ENCODE measurements at regions not wholly inside any gene's neighbourhood (a gene's known extent, or its start where the extent isn't known, plus 50 kb on each side); places are given as distances from the start of the nearest gene placed in this dataset.

DNA sequence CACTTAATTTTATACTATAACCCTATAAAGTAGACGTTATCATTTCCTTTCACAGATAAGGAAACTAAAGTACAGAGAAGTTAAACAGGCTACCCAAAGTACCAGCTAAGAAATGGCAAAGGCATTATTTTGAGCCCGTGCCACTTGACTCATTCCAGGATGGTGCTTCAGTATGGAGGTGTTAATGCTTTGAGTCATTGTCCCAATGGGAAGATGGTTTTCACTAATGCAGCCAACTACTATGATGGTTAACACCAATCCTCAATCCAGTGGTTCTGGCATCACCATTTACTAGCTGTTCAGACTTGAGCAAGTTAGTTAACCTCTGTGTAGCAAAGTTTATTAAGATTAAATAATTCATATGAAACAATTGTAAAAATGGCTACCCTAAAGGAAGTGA is 123.1 kb upstream of the SLC5A12 start:
- Histone ChIP-seq H3K27me3 (ENCODE audit: control insufficient read depth in 3 of 3, insufficient read depth in 3 of 3, low read length in 3 of 3) (no peaks in the 10 kb centered on the region), H3K4me1 (ENCODE audit: control insufficient read depth in 3 of 3, insufficient read depth in 2 of 3, low read depth in 1 of 3, low read length in 2 of 3) (no peaks in the 10 kb centered on the region), H3K27ac (ENCODE audit: low read depth in 1 of 3, low read length in 2 of 3) (no peak overlapping the region), H3K36me3 (ENCODE audit: control insufficient read depth in 3 of 3, insufficient read depth in 2 of 3, low read depth in 1 of 3, low read length in 3 of 3) (no peaks in the 10 kb centered on the region), H3K9me3 (ENCODE audit: control insufficient read depth in 2 of 2, insufficient read depth in 1 of 2, low read depth in 1 of 2, low read length in 1 of 2) (no peaks in the 10 kb centered on the region), H3K4me3 (ENCODE audit: low read depth in 1 of 3, low read length in 3 of 3) (no peak overlapping the region)
- FAIRE-seq (no peak), DNase-seq (no peak)
- 51 to 79% (median 52%) methylated on average over 2 of the region's 2 CpGs for WGBS, 3 donors

DNA sequence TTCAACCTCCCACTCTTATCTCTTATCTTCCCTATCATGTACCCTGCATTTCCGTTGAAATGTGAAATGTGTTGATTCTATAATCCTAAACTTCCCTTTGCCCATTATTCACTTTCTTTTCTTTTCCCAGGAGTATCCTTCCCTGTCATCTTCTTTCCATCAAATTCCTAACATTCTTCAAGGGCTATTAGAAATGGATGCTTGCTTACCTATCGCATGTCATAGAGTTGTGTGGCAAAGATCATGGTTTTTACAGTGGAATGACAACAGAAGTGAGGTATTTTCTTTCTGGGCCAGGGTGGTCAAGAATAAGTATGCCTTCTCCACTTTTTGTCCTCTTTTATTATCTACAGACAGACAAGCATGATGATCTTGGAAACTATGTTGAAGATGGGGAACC is 124.4 kb upstream of the SLC5A12 start:
- DNase-seq (no peak), FAIRE-seq (no peak)
- no peak overlapping the region for H3K4me3 ChIP-seq (ENCODE audit: low read depth in 1 of 3, low read length in 3 of 3)
- H3K27me3 ChIP-seq (ENCODE audit: control insufficient read depth in 3 of 3, insufficient read depth in 3 of 3, low read length in 3 of 3): no peaks in the 10 kb centered on the region
- WGBS, 3 donors: 35 to 53% (median 50%) methylated on average over 2 of the region's 2 CpGs
- no peaks in the 10 kb centered on the region for H3K4me1 ChIP-seq (ENCODE audit: control insufficient read depth in 3 of 3, insufficient read depth in 2 of 3, low read depth in 1 of 3, low read length in 2 of 3)
- no peaks in the 10 kb centered on the region for H3K9me3 ChIP-seq (ENCODE audit: control insufficient read depth in 2 of 2, insufficient read depth in 1 of 2, low read depth in 1 of 2, low read length in 1 of 2)
- no peaks in the 10 kb centered on the region for H3K36me3 ChIP-seq (ENCODE audit: control insufficient read depth in 3 of 3, insufficient read depth in 2 of 3, low read depth in 1 of 3, low read length in 3 of 3)
- no peak overlapping the region for H3K27ac ChIP-seq (ENCODE audit: low read depth in 1 of 3, low read length in 2 of 3)

DNA sequence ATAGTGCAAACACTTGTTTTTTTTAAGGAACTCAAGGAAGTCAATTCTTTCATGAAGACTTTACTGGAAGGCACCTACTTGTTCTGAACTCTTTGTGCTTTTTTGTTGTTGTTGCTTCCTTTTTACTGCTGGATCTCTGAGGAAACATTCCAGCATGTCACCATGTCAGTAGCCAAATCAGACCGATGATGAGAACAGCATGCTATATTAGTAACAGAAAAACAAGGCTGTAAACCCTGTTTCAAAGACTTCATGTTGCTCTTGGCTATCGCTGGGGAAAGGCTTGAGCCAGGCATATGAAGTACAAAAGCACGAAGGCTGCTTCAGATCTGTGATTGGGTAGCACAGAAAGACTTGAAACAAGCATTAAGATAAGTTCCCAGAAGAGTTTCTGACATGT is 125.6 kb upstream of the SLC5A12 start:
- DNase-seq (no peak), FAIRE-seq (no peak)
- no peaks in the 10 kb centered on the region for H3K4me1 ChIP-seq (ENCODE audit: control insufficient read depth in 3 of 3, insufficient read depth in 2 of 3, low read depth in 1 of 3, low read length in 2 of 3)
- H3K27ac ChIP-seq (ENCODE audit: low read depth in 1 of 3, low read length in 2 of 3): no peak overlapping the region
- WGBS, 3 donors: 64 to 72% (median 71%) methylated on average over 3 of the region's 3 CpGs
- no peaks in the 10 kb centered on the region for H3K9me3 ChIP-seq (ENCODE audit: control insufficient read depth in 2 of 2, insufficient read depth in 1 of 2, low read depth in 1 of 2, low read length in 1 of 2)
- H3K4me3 ChIP-seq (ENCODE audit: low read depth in 1 of 3, low read length in 3 of 3): no peak overlapping the region
- no peaks in the 10 kb centered on the region for H3K27me3 ChIP-seq (ENCODE audit: control insufficient read depth in 3 of 3, insufficient read depth in 3 of 3, low read length in 3 of 3)
- no peaks in the 10 kb centered on the region for H3K36me3 ChIP-seq (ENCODE audit: control insufficient read depth in 3 of 3, insufficient read depth in 2 of 3, low read depth in 1 of 3, low read length in 3 of 3)

DNA sequence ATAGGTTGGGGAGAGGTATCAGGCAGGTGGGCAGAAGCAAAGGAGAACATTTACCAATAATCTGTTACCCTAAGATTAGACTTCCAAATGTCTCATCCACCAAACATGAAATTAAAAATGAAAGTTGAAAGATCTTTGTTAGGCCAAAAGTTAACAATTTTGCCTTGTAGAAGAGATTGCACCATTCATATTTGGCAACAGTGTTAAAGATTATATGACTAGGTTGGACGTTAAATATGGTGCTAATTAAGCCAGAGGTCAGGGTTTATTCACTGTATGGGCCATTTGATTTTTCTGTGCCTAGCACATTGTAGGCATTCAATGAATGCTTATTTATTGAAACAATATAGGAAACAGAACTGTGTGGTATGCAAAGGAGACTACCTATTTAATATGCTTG is 126.1 kb upstream of the SLC5A12 start:
- Histone ChIP-seq H3K4me1 (ENCODE audit: control insufficient read depth in 3 of 3, insufficient read depth in 2 of 3, low read depth in 1 of 3, low read length in 2 of 3) (no peaks in the 10 kb centered on the region), H3K36me3 (ENCODE audit: control insufficient read depth in 3 of 3, insufficient read depth in 2 of 3, low read depth in 1 of 3, low read length in 3 of 3) (no peaks in the 10 kb centered on the region), H3K27ac (ENCODE audit: low read depth in 1 of 3, low read length in 2 of 3) (no peak overlapping the region), H3K27me3 (ENCODE audit: control insufficient read depth in 3 of 3, insufficient read depth in 3 of 3, low read length in 3 of 3) (no peaks in the 10 kb centered on the region), H3K4me3 (ENCODE audit: low read depth in 1 of 3, low read length in 3 of 3) (no peak overlapping the region), H3K9me3 (ENCODE audit: control insufficient read depth in 2 of 2, insufficient read depth in 1 of 2, low read depth in 1 of 2, low read length in 1 of 2) (no peaks in the 10 kb centered on the region)
- no peak for FAIRE-seq
- no peak for DNase-seq
- WGBS, 3 donors: 10 to 40% (median 15%) methylated on average over 1 of the region's 1 CpG

DNA sequence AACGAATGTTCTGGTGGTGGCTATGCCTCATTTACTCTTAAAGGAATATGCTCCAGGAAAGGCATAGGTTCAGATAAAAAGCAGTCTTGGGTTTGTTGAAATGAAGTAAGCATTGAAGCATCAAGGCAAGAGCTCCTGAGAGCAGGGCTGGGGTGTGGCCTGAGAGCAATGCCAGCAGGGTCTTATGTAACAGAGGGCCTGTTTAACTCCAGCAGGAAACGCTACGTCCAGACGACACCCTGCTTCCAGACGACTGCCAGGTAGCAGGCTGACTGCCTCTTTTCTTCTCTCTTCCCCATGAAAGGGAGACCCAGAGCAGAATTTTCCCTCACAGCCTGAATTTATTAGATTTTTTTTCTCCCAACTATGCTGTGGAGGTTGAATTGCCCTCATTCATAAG is 127.2 kb upstream of the SLC5A12 start:
- Histone ChIP-seq H3K27ac (ENCODE audit: low read depth in 1 of 3, low read length in 2 of 3) (no peak overlapping the region), H3K4me3 (ENCODE audit: low read depth in 1 of 3, low read length in 3 of 3) (no peak overlapping the region), H3K36me3 (ENCODE audit: control insufficient read depth in 3 of 3, insufficient read depth in 2 of 3, low read depth in 1 of 3, low read length in 3 of 3) (no peaks in the 10 kb centered on the region), H3K4me1 (ENCODE audit: control insufficient read depth in 3 of 3, insufficient read depth in 2 of 3, low read depth in 1 of 3, low read length in 2 of 3) (no peaks in the 10 kb centered on the region), H3K27me3 (ENCODE audit: control insufficient read depth in 3 of 3, insufficient read depth in 3 of 3, low read length in 3 of 3) (no peaks in the 10 kb centered on the region), H3K9me3 (ENCODE audit: control insufficient read depth in 2 of 2, insufficient read depth in 1 of 2, low read depth in 1 of 2, low read length in 1 of 2) (no peaks in the 10 kb centered on the region)
- DNase-seq: no peak
- WGBS, 3 donors: 28 to 50% (median 37%) methylated on average over 5 of the region's 5 CpGs
- no peak for FAIRE-seq

DNA sequence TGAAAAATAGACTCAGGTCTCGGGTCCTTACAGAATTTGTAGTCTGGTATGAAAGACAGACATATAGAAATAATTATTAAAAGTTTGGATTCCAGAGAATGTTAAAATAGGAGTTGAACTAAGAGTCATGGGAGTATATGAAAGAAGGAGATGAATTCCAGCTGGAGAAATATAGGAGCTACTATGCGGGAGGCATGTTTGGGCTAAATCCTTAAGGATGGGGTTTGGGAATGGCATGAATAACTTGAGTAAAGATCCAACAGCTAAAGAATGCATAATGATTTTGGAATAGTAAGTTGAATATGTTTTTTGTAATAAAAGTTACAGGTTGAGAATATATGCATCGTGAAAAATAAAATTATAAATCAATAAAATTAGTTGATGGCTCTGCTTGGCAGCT is 129.4 kb upstream of the SLC5A12 start:
- Histone ChIP-seq H3K36me3 (ENCODE audit: control insufficient read depth in 3 of 3, insufficient read depth in 2 of 3, low read depth in 1 of 3, low read length in 3 of 3) (no peaks in the 10 kb centered on the region), H3K27me3 (ENCODE audit: control insufficient read depth in 3 of 3, insufficient read depth in 3 of 3, low read length in 3 of 3) (no peaks in the 10 kb centered on the region), H3K9me3 (ENCODE audit: control insufficient read depth in 2 of 2, insufficient read depth in 1 of 2, low read depth in 1 of 2, low read length in 1 of 2) (no peaks in the 10 kb centered on the region), H3K27ac (ENCODE audit: low read depth in 1 of 3, low read length in 2 of 3) (no peak overlapping the region), H3K4me3 (ENCODE audit: low read depth in 1 of 3, low read length in 3 of 3) (no peak overlapping the region), H3K4me1 (ENCODE audit: control insufficient read depth in 3 of 3, insufficient read depth in 2 of 3, low read depth in 1 of 3, low read length in 2 of 3) (no peaks in the 10 kb centered on the region)
- no peak for DNase-seq
- FAIRE-seq: no peak
- 78 to 87% (median 84%) methylated on average over 3 of the region's 3 CpGs for WGBS, 3 donors

DNA sequence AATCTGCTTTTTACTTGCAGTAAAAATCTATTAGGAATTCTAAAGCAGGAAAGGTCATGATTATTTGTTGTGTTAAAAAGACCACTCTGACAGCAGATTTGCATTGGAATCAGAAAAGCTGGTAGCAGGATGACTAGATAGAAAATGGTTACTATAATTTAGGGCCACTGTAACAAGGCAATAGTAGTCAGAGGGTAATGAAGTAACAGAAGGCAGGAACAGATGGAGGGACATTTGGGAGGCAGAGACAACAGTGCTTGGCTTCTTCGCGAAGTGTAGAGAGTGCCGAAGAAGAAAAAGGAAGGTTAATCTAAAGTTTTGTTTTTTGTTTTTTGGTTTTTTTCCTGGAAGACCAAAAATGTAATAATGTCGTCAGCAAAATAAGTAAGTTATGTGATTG is 129.8 kb upstream of the SLC5A12 start:
- FAIRE-seq (no peak), DNase-seq (no peak)
- Histone ChIP-seq H3K9me3 (ENCODE audit: control insufficient read depth in 2 of 2, insufficient read depth in 1 of 2, low read depth in 1 of 2, low read length in 1 of 2) (no peaks in the 10 kb centered on the region), H3K4me1 (ENCODE audit: control insufficient read depth in 3 of 3, insufficient read depth in 2 of 3, low read depth in 1 of 3, low read length in 2 of 3) (no peaks in the 10 kb centered on the region), H3K27ac (ENCODE audit: low read depth in 1 of 3, low read length in 2 of 3) (no peak overlapping the region), H3K36me3 (ENCODE audit: control insufficient read depth in 3 of 3, insufficient read depth in 2 of 3, low read depth in 1 of 3, low read length in 3 of 3) (no peaks in the 10 kb centered on the region), H3K27me3 (ENCODE audit: control insufficient read depth in 3 of 3, insufficient read depth in 3 of 3, low read length in 3 of 3) (no peaks in the 10 kb centered on the region), H3K4me3 (ENCODE audit: low read depth in 1 of 3, low read length in 3 of 3) (no peak overlapping the region)
- 95 to 96% (median 96%) methylated on average over 4 of the region's 4 CpGs for WGBS, 3 donors

DNA sequence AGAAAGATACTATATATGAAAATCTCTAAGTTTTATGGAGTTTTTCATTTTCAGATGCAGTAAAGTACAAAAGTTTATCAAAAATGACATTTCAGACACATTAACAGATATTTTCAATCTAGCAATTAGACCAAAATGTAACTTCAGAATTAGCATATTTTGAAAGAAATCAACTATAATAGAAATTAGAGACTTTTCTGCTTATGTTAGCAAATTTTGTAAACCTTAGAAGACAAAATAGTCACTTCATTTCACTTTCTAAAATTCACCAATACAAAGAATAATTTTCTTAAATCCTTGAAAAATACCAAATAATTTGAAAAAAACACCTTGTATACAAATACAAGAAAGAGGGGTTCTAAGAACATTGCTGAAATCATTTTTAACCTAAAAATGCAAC is 135.8 kb upstream of the FIBIN start:
- DNase-seq: no peak
- Histone ChIP-seq H3K36me3 (ENCODE audit: control insufficient read depth in 3 of 3, insufficient read depth in 2 of 3, low read depth in 1 of 3, low read length in 3 of 3) (no peaks in the 10 kb centered on the region), H3K4me3 (ENCODE audit: low read depth in 1 of 3, low read length in 3 of 3) (no peak overlapping the region), H3K27me3 (ENCODE audit: control insufficient read depth in 3 of 3, insufficient read depth in 3 of 3, low read length in 3 of 3) (no peaks in the 10 kb centered on the region), H3K27ac (ENCODE audit: low read depth in 1 of 3, low read length in 2 of 3) (no peak overlapping the region), H3K9me3 (ENCODE audit: control insufficient read depth in 2 of 2, insufficient read depth in 1 of 2, low read depth in 1 of 2, low read length in 1 of 2) (no peaks in the 10 kb centered on the region), H3K4me1 (ENCODE audit: control insufficient read depth in 3 of 3, insufficient read depth in 2 of 3, low read depth in 1 of 3, low read length in 2 of 3) (no peaks in the 10 kb centered on the region)
- FAIRE-seq: no peak

DNA sequence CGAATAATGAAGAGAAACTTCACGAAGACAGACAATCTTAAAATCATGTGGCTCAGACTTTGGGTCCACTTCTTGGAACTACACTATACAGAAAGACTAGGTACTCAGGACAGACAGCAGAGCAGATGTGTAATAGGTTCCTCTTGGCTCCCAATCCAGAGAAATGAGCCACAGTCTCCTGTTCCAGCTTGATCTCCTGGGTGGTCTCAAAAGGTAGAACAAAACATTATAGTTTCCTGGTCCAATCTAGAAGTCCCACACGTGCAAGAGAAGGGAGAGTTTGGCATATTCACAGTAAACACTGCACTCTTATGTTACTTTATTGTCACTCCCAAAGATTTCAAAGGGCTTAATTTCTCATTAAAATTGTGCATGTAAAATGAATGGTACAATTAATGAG is 134.5 kb upstream of the FIBIN start:
- H3K27me3 ChIP-seq (ENCODE audit: control insufficient read depth in 3 of 3, insufficient read depth in 3 of 3, low read length in 3 of 3): no peaks in the 10 kb centered on the region
- 63 to 74% (median 67%) methylated on average over 3 of the region's 3 CpGs for WGBS, 3 donors
- H3K4me1 ChIP-seq (ENCODE audit: control insufficient read depth in 3 of 3, insufficient read depth in 2 of 3, low read depth in 1 of 3, low read length in 2 of 3): no peaks in the 10 kb centered on the region
- FAIRE-seq: no peak
- no peak overlapping the region for H3K4me3 ChIP-seq (ENCODE audit: low read depth in 1 of 3, low read length in 3 of 3)
- no peak for DNase-seq
- H3K36me3 ChIP-seq (ENCODE audit: control insufficient read depth in 3 of 3, insufficient read depth in 2 of 3, low read depth in 1 of 3, low read length in 3 of 3): no peaks in the 10 kb centered on the region
- no peaks in the 10 kb centered on the region for H3K9me3 ChIP-seq (ENCODE audit: control insufficient read depth in 2 of 2, insufficient read depth in 1 of 2, low read depth in 1 of 2, low read length in 1 of 2)
- H3K27ac ChIP-seq (ENCODE audit: low read depth in 1 of 3, low read length in 2 of 3): no peak overlapping the region

Data from small intestine (tissue), 7 donors.